Fibroblast of gingiva (primary cell): ENCODE measurements at regions not wholly inside any gene's neighbourhood (a gene's known extent, or its start where the extent isn't known, plus 50 kb on each side); places are given as distances from the start of the nearest gene placed in this dataset.

Experiments
- DNase-seq: peaks from one replicate; pipeline ENCODE4 v3.0.0-alpha.2; 2011; ENCODE audit warnings: low read depth

DNA sequence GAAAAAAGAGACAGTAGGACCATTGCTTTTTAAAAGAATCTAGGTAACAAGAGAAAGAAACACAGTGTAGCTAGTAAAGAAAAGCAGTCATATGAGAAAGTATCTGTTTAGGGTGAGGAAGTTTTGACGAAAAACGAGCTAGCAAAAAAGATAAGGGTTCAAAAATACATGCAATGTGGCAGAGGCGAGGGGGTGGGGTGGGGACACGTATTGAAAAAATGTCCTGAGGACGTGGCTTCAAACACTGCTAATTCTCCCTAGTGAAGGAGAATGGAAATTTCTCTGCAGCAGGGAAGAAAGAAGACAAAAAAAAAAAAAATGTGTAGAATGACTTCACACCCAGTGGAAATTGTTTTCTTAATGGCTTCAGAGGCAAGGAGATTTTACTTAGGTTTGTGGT is 856.4 kb upstream of the INTU start:
- DNase-seq = no peak

DNA sequence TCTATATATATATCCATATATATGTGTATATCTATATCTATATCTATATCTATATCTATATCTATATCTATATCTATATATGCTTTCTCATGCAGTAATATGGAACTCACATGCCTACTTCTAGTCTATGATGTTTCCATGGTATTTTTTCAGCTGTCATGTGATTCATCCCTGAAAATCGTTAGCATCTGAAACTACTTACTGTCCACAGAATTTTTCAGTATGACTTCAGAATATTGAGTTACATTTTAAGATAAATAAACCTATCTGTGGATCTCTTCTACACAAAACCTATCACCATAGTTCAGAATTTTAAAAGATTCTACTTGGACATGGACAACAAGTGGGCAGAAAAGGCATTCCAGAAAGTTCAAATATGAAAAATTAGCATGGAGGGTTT is 855.1 kb upstream of the INTU start:
- peak; percentile 90 for DNase-seq

DNA sequence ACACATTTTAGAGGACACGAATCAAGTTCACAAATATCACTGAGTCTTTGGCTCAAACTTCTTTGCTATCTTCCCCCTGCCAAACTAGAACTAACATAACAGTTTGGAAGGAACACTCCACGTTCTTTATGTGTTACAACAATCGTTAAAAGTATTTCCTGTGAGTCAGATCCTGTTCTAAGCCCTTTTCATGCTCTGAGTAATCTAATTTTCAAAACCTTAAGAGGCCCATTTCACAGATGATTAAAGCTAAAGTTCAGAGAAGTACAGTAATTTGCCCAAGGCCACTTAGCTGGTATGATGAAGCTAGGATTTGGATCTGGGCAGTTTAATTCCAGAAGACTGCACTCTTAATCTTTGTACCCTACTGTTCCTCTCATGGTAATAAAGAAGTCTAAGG is 854.4 kb upstream of the INTU start:
- peak; percentile 79 for DNase-seq

DNA sequence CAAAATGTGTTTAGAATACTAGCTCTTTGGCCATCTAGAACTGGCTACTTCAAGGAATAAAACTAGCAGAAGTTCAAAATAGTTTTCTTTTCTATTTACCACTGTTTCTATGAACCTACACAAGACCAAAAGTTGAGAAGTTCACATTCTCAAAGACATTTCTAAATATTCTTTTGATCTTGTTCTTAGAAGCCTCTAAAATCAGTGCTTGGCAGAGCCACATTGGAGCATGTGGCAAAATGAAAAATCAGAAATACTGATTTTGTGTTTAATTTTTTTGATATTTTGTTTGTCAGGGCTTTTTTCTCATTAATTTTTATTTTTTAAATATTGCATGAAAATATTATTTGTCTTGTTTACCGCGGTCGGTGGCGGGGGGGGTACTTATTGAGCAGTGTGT is 853.8 kb upstream of the INTU start:
- peak; percentile 32 for DNase-seq

DNA sequence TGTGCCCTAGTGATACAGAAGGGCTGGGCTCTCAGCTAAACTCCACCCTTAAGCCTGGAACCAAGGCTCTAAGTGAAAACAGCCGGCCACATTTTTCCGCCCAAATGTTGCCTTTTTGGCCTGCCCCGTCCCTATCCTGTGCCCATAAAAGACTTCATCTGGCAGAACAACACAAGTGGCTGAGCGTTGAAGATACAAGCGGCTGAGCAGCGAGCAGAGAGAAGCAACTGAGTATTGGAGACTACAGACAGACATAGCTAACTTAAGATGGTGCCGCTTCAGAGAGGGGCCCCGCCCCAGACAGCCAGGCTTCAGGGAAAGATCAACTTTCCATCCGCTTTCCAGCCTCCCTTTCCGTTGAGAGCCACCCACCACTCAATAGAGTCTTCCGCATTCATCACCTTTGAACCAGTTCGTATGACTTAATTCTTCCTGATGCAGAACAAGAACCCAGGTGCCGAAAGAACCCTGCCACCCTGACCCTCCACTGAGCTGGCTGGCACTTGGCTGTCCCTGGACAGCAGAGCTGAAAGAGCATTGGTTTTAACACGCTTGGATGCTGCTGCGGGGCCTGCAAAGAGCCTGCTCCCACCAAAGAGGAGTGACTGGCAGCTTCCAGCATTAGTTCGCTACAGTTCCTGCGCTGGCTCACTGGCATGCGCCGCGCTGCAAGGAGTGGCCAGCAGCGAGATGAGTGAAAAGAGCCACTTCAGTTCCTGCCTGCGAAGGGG is 853.2 kb upstream of the INTU start:
- DNase-seq = peak; percentile 85

DNA sequence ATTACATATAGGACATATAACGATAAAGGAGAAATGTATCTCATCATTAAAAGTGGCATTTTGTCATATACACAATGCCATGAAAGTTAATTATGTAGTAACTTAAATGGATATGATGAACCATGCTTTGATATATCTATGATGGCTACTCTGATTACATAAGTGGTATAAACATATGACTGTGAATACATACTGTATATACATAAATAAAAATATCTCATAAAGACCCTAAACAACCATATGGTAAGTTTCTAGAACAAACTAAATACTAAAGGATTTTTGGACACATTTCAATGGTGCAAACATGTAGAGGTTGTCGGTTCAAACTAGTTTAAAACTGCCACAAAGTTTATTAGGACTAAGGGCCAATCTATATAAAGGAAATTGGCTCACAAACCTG is 849.6 kb upstream of the INTU start:
- DNase-seq = no peak

DNA sequence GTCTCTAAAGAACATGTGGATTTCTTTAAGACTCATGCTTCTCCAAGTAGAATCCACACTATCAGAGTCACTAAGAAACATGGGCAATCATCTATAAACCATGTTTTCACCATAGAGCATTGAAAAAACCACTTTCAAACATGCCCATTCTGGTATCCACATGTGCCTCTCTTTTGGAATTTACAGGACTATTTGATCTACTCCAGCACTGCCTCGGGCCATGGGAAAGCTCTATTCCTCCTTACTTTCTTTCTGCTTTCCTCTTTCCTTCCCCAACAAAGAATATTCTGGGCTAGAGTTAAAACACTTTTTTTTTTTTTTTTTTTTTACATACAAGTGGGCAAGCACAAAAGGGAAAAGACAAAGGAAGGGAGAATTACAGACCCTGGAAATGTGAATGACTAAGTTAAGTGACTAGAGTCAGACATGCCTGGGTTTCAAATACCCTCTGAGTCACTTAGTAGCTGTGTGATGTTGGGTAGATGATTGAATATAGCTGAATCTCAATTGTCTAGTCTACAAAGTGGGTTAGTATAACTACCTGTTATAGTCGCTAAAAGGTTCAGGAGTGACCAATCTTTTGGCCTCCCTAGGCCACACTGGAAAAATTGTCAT is 847.7 kb upstream of the INTU start:
- DNase-seq = no peak

DNA sequence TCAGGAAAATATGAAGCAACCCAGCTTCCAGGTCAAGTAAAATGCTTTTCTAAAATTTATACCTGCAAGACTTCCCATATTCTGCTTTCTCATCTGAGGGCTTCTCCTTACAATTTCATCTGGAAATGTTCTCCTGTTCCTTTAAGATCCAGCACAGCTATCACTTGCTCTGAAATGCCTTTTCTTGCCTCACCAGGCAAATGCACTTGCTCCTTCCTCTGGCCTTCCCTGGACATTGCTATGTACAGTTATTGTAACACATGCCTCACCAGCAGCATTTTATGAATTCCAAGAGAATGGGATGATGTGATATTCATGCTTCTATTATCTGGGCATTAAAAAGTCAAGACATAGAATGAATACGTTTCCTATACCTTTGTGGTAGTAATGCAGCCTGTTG is 842.1 kb upstream of the INTU start:
- peak; percentile 24 for DNase-seq

DNA sequence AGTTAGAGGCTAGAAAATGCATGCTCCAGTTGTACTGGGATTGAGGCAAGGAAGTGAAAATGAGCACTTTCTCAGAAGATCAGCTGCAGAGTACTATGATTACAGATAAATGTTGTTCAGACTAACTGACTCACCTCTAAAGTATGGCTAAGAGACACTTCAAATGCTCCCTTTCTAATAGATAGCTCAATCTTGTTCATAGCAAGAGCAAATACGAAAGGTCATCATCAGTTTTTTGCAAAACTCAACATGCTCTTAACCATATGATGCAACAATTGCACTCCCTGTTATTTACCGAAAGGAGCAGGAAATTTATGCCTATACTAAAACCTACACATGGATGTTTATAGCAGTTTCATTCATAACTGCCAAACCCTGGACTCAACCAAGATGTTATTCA is 838.4 kb upstream of the INTU start:
- DNase-seq = no peak

DNA sequence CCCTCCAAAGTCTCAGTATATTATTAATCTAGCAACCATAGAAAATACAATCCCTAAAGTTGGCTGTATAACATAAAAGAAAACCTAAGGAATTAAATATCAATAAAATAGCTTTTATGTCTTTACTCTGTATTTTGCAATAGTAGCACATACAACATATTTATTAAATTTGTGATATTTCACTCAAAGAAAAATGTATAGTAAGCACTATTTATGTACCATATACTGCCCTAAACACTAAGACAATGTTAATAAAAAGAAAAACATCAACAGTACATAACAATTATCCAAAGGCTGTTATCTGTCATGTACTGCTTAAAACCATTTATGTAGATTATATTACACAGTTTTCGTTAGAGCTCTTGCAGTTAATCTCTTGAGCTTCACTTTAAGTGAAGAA is 834.5 kb upstream of the INTU start:
- no peak for DNase-seq

DNA sequence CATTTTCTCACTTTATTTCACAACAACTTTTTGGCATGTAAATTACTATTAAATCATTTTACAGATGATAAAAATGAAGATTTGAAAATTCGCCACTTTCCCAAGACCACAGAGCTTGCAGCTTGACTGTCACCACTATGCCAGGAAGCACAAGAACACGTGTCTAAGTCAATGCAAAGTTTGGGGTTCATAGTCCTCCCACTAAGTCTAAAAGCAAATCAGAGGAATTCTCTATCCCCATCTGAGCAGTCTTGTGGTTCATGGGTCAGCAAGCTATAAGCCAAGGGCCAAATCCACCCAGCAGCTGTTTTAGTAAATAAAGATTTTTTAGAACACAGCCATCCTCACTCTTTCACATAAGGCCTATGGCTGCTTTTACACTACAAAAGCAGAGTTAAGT is 833.3 kb upstream of the INTU start:
- DNase-seq = peak; percentile 11

DNA sequence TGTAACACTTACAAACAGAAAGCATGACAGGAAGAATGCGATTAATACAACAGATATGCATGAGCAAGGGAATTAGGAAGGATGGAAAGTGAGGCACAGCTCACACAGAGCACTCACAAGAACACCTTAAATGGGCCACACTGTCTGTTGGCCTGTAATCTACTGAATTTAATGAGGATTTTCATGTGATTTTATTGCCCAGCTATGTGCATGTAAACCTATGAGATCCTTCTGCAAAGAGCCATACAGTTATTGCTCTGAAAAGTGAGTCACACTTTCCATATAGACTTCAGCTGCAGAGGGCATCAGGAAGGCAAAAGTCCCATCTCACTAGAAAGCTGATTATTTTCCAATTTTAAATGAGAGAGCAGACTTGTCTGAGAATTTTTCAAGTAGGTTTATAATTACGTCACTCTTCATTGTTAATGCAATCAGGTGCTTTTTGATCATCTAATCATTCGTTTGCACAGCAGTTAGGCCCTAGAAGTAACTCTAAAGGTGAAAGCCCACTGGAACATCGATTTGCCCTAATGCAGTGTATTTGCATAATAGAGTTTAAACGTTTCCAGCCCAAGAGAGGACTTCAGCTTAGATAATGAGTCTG is 832.7 kb upstream of the INTU start:
- DNase-seq = peak; percentile 54

DNA sequence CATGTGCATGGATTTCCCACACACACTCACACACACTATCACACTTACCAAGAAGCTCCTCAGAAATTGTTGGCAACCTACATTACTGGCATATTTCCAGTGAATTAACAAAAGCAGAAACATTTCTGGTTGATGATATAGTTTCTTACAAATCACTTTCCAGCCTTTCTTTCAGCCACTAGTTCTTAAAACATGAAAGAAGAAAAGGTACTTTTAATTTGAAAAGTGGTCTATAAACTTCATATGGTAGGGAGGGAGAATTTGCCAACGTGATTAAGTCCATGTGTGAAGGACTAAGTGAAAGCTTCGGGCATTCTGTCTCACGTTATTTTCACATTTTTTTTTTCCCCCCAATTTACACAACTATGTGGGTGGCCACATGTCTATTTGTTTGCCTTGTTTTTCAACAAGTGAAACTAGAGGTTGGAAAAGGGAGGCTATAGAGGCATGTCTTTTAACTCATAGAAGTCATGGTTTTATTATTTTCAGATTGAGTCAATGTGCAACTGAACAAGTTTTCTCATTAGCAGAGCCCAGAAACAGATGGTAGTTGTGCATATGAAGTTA is 832.1 kb upstream of the INTU start:
- peak; percentile 44 for DNase-seq

DNA sequence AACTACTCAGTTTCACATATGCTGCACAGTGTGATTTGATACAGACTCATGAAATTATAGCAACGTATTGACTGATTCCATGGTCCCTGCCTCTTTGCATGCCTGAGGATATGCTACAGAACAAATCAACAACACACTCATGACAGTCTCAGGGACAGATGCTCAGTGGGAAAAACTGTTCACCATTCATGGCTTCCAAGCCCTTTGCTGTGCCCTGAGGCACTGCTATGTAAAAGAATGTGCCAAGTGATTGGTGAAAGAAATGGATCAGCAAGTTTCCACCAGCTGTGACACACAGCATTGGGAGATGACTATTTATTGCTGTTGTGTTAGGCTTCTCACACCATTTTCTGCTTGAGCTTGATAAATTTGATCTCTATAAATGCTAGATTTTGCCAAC is 825.6 kb upstream of the INTU start:
- peak; percentile 14 for DNase-seq

DNA sequence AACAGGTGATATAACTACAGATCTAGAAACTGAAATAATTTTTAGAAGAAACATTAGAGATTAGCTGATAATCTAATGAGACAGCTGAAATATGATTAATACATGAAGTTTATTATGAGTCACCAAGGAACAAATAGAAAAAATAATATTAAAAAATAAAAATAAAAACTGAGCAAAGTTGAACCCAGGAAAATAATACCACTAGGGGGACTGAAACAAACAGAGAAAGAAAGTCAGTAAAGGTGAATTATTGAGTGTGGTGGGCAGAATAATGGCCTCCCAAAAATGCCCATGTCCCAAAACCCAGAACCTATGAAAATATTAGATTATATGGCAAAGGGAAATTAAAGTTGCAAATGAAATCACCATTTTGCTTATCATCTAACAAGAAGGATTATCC is 820.7 kb upstream of the INTU start:
- no peak for DNase-seq

DNA sequence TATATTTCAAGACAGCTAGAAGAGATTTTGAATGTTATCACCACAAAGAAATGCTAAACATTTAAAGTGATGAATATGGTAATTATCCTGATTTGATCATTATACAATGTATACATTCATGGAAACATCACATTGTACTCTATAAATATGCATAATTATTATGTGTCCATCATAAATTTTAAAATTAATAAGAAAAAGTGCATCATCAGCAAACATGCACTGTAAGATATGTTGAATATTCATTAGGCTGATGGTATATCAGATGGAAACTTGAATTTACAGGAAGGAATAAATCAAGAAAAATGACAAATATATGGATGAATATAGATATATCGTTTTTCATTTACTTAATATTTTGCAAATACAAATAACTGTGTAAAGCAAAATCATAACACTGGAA is 812.1 kb upstream of the INTU start:
- no peak for DNase-seq

DNA sequence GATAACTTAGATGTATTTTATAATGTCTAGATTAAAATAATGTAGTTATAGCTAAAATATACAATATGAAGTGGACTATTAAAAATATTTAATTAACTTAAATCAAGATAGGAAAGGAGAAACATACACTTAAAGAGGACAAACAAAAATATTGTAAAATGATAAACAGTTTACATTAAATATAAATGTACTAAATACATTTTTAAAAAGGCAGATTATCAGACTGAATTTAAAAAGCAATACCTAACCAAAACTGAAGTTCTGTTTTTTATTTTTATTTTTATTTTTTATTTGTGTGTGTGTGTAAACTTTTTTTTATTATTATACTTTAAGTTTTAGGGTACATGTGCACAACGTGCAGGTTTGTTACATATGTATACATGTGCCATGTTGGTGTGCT is 811.6 kb upstream of the INTU start:
- no peak for DNase-seq

DNA sequence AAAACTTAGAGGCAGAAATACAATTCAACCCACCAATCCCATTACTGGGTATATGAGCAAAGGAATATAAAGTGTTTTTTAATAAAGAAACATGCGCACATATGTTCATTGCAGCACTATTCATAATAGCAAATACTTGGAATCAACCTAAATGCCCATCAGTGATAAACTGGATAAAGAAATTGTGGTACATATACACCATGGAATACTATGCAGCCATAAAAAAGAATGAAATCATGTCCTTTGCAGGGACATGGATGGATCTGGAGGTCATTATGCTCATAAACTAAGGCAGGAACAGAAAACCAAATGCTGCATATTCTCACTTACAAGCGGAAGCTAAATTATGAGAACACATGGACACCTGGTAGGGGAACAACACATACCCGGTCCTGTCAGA is 807.7 kb upstream of the INTU start:
- DNase-seq = no peak

DNA sequence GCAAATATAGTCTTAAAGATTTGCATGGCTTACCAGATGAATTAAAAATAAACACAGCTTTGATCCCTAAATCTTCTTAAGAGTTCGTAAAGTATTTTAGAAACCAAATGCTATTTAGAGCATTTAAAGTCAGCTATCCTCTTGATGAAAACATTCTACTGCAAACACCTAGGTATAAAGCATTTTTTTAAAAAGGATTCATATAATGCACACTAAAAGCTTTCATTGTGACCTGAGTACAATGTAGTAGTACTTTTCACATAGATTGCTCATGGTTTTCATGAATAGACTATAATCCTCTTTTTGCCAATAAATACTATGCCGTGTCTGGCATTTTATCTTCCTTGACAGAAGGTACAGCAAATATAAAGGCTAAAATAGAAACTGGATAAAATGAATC is 805.1 kb upstream of the INTU start:
- DNase-seq = no peak

DNA sequence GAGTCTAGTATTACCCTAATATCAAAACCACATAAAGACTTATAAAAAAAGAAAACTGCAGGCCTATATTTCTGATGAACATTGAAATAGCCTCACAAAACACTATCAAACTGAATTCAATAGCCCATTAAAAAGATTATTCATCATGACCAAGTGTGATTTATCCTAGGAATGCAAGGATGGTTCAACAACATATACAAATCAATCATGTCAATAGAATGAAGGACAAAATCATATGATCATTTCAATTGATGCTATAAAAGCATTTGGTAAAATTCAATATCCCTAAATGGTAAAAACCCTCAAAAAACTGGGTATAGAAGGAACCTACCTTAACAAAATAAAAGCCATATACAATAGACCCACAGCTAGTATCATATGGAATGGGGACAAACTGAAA is 797.9 kb upstream of the INTU start:
- no peak for DNase-seq

DNA sequence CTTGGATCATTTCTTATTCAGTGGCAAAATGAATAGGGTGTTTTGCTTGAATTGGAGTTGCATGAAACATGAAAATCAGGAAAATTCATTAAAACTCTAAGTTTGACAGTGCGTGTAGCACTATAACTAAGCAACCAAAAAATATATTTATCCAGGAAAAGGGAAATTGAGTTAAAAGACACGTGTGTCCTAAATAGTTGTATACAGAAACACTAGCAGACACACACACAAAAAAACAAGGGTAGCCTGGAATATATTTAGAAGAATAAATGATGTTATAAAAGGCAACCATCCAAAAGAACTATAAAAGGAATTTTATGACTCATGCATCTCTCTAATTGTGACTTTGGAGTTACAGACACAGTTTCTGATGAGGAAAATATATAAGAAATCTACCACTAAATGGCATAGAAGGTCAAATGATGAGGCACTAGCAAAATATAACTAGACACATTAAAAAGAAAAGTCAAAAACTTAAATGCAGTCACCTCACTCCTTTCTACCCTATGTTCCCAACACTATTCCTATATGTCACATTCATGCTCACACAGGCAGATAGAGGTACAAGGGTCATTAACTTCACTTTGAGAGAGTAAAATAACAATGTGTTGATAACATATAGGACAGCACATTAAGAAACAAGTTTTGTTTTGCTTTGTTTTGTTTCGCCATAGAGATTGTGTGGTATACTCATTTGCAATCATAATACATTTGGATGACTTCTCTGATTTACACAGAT is 793.6 kb upstream of the INTU start:
- peak; percentile 33 for DNase-seq

DNA sequence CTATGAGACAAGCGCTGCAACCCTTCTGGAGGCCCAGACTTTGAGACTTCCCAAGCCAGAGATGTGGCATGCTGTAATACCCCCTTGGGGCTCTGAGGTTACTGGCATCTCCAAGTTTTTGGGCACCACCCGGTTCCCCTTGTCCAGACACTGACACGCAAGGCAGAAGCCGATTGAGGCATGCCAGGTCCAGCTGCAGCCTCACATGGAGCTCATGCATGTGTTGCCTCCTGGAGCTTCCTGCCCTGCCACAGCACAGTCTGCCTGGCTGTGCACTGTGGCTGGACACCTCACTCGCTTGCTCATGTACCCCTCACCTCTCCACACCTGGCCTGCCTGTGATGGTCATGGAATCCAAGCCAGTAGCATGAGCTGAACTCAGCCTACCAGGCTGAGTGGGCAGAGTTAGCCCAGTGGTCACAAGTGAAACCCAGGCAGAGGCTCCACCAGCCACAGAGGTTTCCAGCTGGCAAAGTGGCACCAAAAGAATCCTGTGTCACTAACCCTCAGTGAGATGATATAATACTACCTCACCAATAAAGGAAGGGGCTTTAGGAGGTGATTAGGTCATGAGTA is 789.2 kb upstream of the INTU start:
- no peak for DNase-seq
